Adrenal gland (tissue), 9 donors: ENCODE measurements at regions not wholly inside any gene's neighbourhood (a gene's known extent, or its start where the extent isn't known, plus 50 kb on each side); places are given as distances from the start of the nearest gene placed in this dataset.

ENCODE experiments used
- DNase-seq, 7 donors: peaks; one replicate each; pipeline ENCODE4 v3.0.0-alpha.2; 2019 to 2020
- H3K27ac ChIP-seq, 5 donors: fragments of 200-600 bp; sonication (generic) in 4 of 5; 1 replicate in 3 of 5; 2 replicates in 2 of 5; pipeline versions ENCODE4 v1.5.1 to v1.8.0; 2016 to 2020; ENCODE audit warnings: mild to moderate bottlenecking in 1 of 5
- H3K27me3 ChIP-seq: fragments of 200-600 bp; 2 replicates; pipeline ENCODE4 v1.8.0; 2021
- H3K36me3 ChIP-seq, 2 donors: fragments of 200-600 bp; replicated peaks in 1 of 2; 1 replicate in 1 of 2; 2 replicates in 1 of 2; pipeline versions ENCODE4 v1.5.1 to v1.8.0; 2018 to 2022
- H3K4me1 ChIP-seq, 2 donors: fragments of 200-600 bp; replicated peaks in 1 of 2; 1 replicate in 1 of 2; 2 replicates in 1 of 2; pipeline versions ENCODE4 v1.5.1 to v1.8.0; 2018 to 2021
- H3K4me3 ChIP-seq, 4 donors: fragments of 200-600 bp; sonication (generic) in 3 of 4; one replicate each; pipeline ENCODE4 v1.5.1; 2016 to 2018
- H3K9me3 ChIP-seq, 3 donors: fragments of 200-600 bp; sonication (generic) in 1 of 3; replicated peaks in 1 of 3; 1 replicate in 2 of 3; 2 replicates in 1 of 3; pipeline versions ENCODE4 v1.5.1 to v1.8.0; 2016 to 2021
- CTCF ChIP-seq, 6 experiments: fragments of 450-650 bp in 4 of 6; fragments of 200-600 bp in 2 of 6; sonication (generic) in 1 of 6; IDR thresholded peaks; 1 replicate in 5 of 6; 2 replicates in 1 of 6; pipeline versions ENCODE4 v1.5.1 to v1.8.0; 2016 to 2021; ENCODE audit warnings: antibody characterized with exemption in 6 of 6, mild to moderate bottlenecking in 2 of 6, moderate library complexity in 1 of 6
- POLR2A ChIP-seq, 2 donors: fragments of 450-650 bp; IDR thresholded peaks; one replicate each; pipeline ENCODE4 v1.6.1; 2017; ENCODE audit warnings: antibody characterized with exemption in 2 of 2, mild to moderate bottlenecking in 2 of 2, moderate library complexity in 1 of 2
- WGBS, 4 donors: extraction: QIAGEN DNeasy Blood & Tissue Kit in 2 of 4; methylation state at CpG; one replicate each; pipeline versions ENCODE4 v1.1.5 to v1.1.7; 2013 to 2017; 5-methylcytosine and 5-hydroxymethylcytosine counted together
- intact Hi-C, 2 donors: fragments of 100-400 bp; cut with DNase I; formaldehyde crosslinking; loops; one replicate each; pipeline versions ENCODE4 v1.14.1 to v1.15.0; 2022 to 2023
- donor health status: healthy with polysubstance abuse.
- donor health status: Bipolar disorder and iron deficiency.
- donor health status: DM: yes; HTN: yes; CAD: no.
- donor health status: DM: no; HTN: no; CAD: no.
- donor health status: DM: no; HTN: no; CAD: no.

GRCh38 chr6:131362696-131363095 is 210.3 kb upstream of the ARG1 start:
- Histone ChIP-seq H3K4me3 (no peak overlapping the region), H3K9me3 (no peaks in the 10 kb centered on the region), H3K27ac (no peak overlapping the region), H3K36me3 (no peaks in the 10 kb centered on the region), H3K27me3 (no peaks in the 10 kb centered on the region), H3K4me1 (no peaks in the 10 kb centered on the region)
- intact Hi-C loops, result no loop called here
- WGBS, 4 donors, result 92 to 99% (median 94%) methylated on average over 6 to 8 of the region's 8 CpGs
- TF ChIP-seq POLR2A (IDR thresholded peaks at IDR 0.05), result no peak
- no peak for TF ChIP-seq CTCF (IDR thresholded peaks at IDR 0.05)
- no peak for DNase-seq

GRCh38 chr6:131363947-131364834 is 208.8 kb upstream of the ARG1 start:
- Histone ChIP-seq H3K4me1 (peaks cover 0 to 12% of the 10 kb centered on the region in 2 donors), H3K4me3 (no peak overlapping the region), H3K27me3 (no peaks in the 10 kb centered on the region), H3K9me3 (no peaks in the 10 kb centered on the region), H3K36me3 (no peaks in the 10 kb centered on the region), H3K27ac (no peak overlapping the region)
- 56 to 96% (median 90%) methylated on average over 1 of the region's 1 CpG for WGBS, 4 donors
- TF ChIP-seq POLR2A (IDR thresholded peaks at IDR 0.05) (no peak), CTCF (IDR thresholded peaks at IDR 0.05) (no peak)
- intact Hi-C loops, result no loop called here
- no peak for DNase-seq

GRCh38 chr6:131366223-131366622 is 206.8 kb upstream of the ARG1 start:
- DNase-seq, result no peak
- Histone ChIP-seq H3K9me3 (no peaks in the 10 kb centered on the region), H3K4me1 (peaks cover 0 to 12% of the 10 kb centered on the region in 2 donors), H3K27ac (no peak overlapping the region), H3K4me3 (no peak overlapping the region), H3K36me3 (no peaks in the 10 kb centered on the region), H3K27me3 (no peaks in the 10 kb centered on the region)
- intact Hi-C loops, result no loop called here
- WGBS, 4 donors, result 73 to 87% (median 81%) methylated on average over 2 of the region's 2 CpGs
- no peak for TF ChIP-seq POLR2A (IDR thresholded peaks at IDR 0.05)
- no peak for TF ChIP-seq CTCF (IDR thresholded peaks at IDR 0.05)

- Histone ChIP-seq H3K4me1 (peaks cover 0 to 12% of the 10 kb centered on the region in 2 donors), H3K9me3 (no peaks in the 10 kb centered on the region), H3K36me3 (no peaks in the 10 kb centered on the region), H3K27ac (no peak overlapping the region), H3K27me3 (no peaks in the 10 kb centered on the region), H3K4me3 (no peak overlapping the region)
- TF ChIP-seq CTCF (IDR thresholded peaks at IDR 0.05), result no peak
- no peak for TF ChIP-seq POLR2A (IDR thresholded peaks at IDR 0.05)
- WGBS, 4 donors, result 93 to 98% (median 95%) methylated on average over 8 to 10 of the region's 10 CpGs
- no peak for DNase-seq
- intact Hi-C loops, result no loop called here
Measured at GRCh38 chr6:131367206-131367873, 205.7 kb upstream of the ARG1 start.
